WERI-Rb-1 (cell line): ENCODE measurements at regions not wholly inside any gene's neighbourhood (a gene's known extent, or its start where the extent isn't known, plus 50 kb on each side); places are given as distances from the start of the nearest gene placed in this dataset.

Source experiments
- DNase-seq: peaks from one replicate; pipeline ENCODE4 v3.0.0-alpha.2; 2020
- H3K27ac ChIP-seq: fragments of 250-450 bp; sonication (Bioruptor Pico); 2 replicates; pipeline ENCODE4 v1.5.1; 2020; ENCODE audit warnings: mild to moderate bottlenecking, moderate library complexity
- H3K27me3 ChIP-seq: fragments of 250-450 bp; sonication (Bioruptor Pico); 2 replicates; pipeline ENCODE4 v1.5.1; 2021; ENCODE audit warnings: mild to moderate bottlenecking, low read depth, moderate library complexity; ENCODE audit not compliant: insufficient read depth, severe bottlenecking
- H3K36me3 ChIP-seq: fragments of 250-450 bp; sonication (Bioruptor Pico); 2 replicates; pipeline ENCODE4 v1.5.1; 2020; ENCODE audit warnings: mild to moderate bottlenecking, moderate library complexity
- H3K4me3 ChIP-seq: 2 replicates; pipeline ENCODE4 v1.5.1; 2011; ENCODE audit warnings: low read depth, mild to moderate bottlenecking, control low read depth, low read length
- H3K9me3 ChIP-seq: fragments of 250-450 bp; sonication (Bioruptor Pico); 2 replicates; pipeline ENCODE4 v1.5.1; 2021; ENCODE audit warnings: mild to moderate bottlenecking, moderate library complexity; ENCODE audit not compliant: severe bottlenecking
- CTCF ChIP-seq: IDR thresholded peaks from 2 replicates; pipeline ENCODE4 v1.5.1; 2011; ENCODE audit warnings: low read depth, mild to moderate bottlenecking, control low read depth, inconsistent platforms, low read length

DNA sequence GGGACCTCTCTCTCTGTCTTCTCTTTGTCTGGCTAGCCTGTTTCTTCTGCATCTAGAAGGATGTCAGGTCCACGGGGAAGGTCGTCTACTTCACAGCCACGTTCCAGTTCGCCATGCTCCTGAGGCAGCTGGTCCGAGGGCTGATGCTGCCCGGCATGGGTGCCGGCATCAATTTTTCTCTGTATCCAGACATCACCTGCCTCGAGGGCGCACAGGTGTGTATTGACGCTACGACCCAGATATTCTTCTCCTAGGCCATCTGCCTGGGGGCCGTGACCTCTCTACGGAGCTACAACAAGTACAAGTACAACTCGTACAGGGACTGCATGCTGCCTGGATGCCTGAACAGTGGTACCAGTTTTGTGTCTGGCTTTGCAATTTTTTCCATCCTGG is 841.6 kb upstream of the TMPRSS15 start:
- DNase-seq, result no peak
- H3K36me3 ChIP-seq, result no peaks in the 10 kb centered on the region
- H3K27me3 ChIP-seq, result peaks cover 33% of the 10 kb centered on the region
- H3K4me3 ChIP-seq, result no peak overlapping the region
- H3K27ac ChIP-seq, result no peak overlapping the region
- TF ChIP-seq CTCF, result no peak
- H3K9me3 ChIP-seq, result no peaks in the 10 kb centered on the region

DNA sequence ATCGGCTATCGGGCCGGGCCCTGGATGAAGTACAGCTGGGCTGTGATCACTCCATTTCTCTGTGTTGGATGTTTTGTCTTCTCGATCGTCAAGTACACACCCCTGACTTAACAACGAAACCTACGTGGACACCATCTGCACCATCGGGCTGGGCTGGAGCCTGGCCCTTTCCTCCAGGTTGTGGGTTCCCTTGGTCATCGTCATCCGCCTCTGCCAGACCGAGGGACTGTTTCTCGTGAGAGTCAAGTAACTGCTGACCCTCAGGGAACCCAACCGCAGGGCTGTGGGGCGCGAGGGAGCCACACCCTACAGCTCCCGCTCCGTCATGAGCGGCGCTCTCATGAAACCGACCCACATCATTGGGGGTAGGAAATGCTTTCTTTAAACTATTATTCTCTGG is 842.4 kb upstream of the TMPRSS15 start:
- H3K4me3 ChIP-seq, result no peak overlapping the region
- peaks cover 35% of the 10 kb centered on the region for H3K27me3 ChIP-seq
- no peaks in the 10 kb centered on the region for H3K9me3 ChIP-seq
- H3K36me3 ChIP-seq, result no peaks in the 10 kb centered on the region
- no peak for TF ChIP-seq CTCF
- DNase-seq, result no peak
- H3K27ac ChIP-seq, result no peak overlapping the region

- no peaks in the 10 kb centered on the region for H3K9me3 ChIP-seq
- DNase-seq, result no peak
- no peak overlapping the region for H3K27ac ChIP-seq
These were observed 853.5 kb upstream of the TMPRSS15 start for GRCh38 chr21:19256934-19257660.

DNA sequence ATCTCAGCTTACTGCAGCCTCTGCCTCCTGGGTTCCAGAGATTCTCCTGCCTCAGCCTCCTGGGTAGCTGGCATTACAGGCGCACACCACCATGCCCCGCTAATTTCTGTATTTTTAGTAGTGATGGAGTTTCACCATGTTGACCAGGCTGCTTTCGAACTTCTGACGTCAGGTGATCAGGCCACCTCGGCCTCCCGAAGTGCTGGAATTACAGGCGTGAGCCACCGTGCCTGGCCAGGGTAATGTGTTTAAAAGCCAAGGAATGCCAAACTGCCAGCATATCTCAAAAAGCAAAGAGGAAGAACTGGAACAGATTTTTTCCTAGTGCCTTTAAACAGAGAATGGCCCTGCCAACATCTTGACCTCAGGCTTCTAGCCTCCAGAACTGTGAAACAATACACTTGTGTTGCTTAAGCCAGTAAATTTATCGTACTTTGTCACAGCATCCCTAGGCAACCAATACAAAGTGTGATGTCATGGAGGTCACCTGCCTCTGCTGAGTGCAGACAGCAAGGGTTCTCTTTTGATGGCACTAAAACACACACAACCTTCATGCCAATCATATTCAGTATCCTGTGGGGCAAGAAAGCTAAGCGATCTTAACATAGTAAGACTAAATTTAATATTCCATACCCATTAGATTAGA is 858.3 kb upstream of the TMPRSS15 start:
- no peaks in the 10 kb centered on the region for H3K36me3 ChIP-seq
- DNase-seq, result no peak
- no peak for TF ChIP-seq CTCF
- no peak overlapping the region for H3K4me3 ChIP-seq
- H3K27ac ChIP-seq, result no peak overlapping the region
- peaks cover 9% of the 10 kb centered on the region for H3K27me3 ChIP-seq
- H3K9me3 ChIP-seq, result no peaks in the 10 kb centered on the region

More at GRCh38 chr21:19256934-19257660, 853.5 kb upstream of the TMPRSS15 start:
- Histone ChIP-seq H3K4me3 (no peak overlapping the region), H3K36me3 (no peaks in the 10 kb centered on the region), H3K27me3 (peaks cover 14% of the 10 kb centered on the region)
- no peak for TF ChIP-seq CTCF

- no peak for DNase-seq
- Histone ChIP-seq H3K9me3 (no peaks in the 10 kb centered on the region), H3K4me3 (no peak overlapping the region), H3K36me3 (no peaks in the 10 kb centered on the region), H3K27me3 (peaks cover 7% of the 10 kb centered on the region), H3K27ac (no peak overlapping the region)
- TF ChIP-seq CTCF, result no peak
These were observed 863.1 kb upstream of the TMPRSS15 start for GRCh38 chr21:19266636-19267035.
